ENCODE measurements at regions not wholly inside any gene's neighbourhood (a gene's known extent, or its start where the extent isn't known, plus 50 kb on each side); places are given as distances from the start of the nearest gene placed in this dataset.
A peak's percentile ranks its signal among the peaks of the same experiment; 100 is the strongest.
"Not testable (repeated sequence)": the region's sequence is repeated elsewhere in the genome, so short reads cannot be mapped to it uniquely, and the experiment has no call there.

- DNase-seq: no peak
Measured at GRCh38 chr12:3367750-3368444, 123.1 kb upstream of the PRMT8 start.

- DNase-seq: no peak
Measured at GRCh38 chr12:3371018-3371417, 120.0 kb upstream of the PRMT8 start.

- no peak for DNase-seq
Measured at GRCh38 chr12:3375326-3375725, 115.7 kb upstream of the PRMT8 start.

GRCh38 chr12:3376779-3377455 is 114.1 kb upstream of the PRMT8 start:
- no peak for DNase-seq

- no peak for DNase-seq
Measured at GRCh38 chr12:3378655-3379054, 112.3 kb upstream of the PRMT8 start.

- no peak for DNase-seq
Measured at GRCh38 chr12:3379079-3379478, 111.9 kb upstream of the PRMT8 start.

- DNase-seq: no peak
Measured at GRCh38 chr12:3380200-3381043, 110.6 kb upstream of the PRMT8 start.

- peak; percentile 82 for DNase-seq
Measured at GRCh38 chr12:3381059-3382047, 109.7 kb upstream of the PRMT8 start.

- DNase-seq: no peak
Measured at GRCh38 chr12:3389986-3390385, 101.0 kb upstream of the PRMT8 start.

- not testable (repeated sequence) for DNase-seq
Measured at GRCh38 chr12:3397596-3397995, 93.4 kb upstream of the PRMT8 start.

GRCh38 chr12:3398196-3398789 is 92.7 kb upstream of the PRMT8 start:
- no peak for DNase-seq

- no peak for DNase-seq
Measured at GRCh38 chr12:3405821-3406220, 85.2 kb upstream of the PRMT8 start.

GRCh38 chr12:3407723-3408122 is 83.3 kb upstream of the PRMT8 start:
- DNase-seq: no peak

GRCh38 chr12:3409662-3410061 is 81.3 kb upstream of the PRMT8 start:
- DNase-seq: no peak

- no peak for DNase-seq
Measured at GRCh38 chr12:3416159-3416558, 74.8 kb upstream of the PRMT8 start.

- DNase-seq: no peak
Measured at GRCh38 chr12:3416670-3417069, 74.3 kb upstream of the PRMT8 start.

GRCh38 chr12:3417113-3417512 is 73.9 kb upstream of the PRMT8 start:
- no peak for DNase-seq

- DNase-seq: no peak
Measured at GRCh38 chr12:3417937-3418462, 73.0 kb upstream of the PRMT8 start.

- DNase-seq: no peak
Measured at GRCh38 chr12:3418609-3419390, 72.2 kb upstream of the PRMT8 start.

GRCh38 chr12:3419558-3419957 is 71.4 kb upstream of the PRMT8 start:
- DNase-seq: no peak

GRCh38 chr12:3420693-3421092 is 70.3 kb upstream of the PRMT8 start:
- DNase-seq: no peak
